ENCODE measurements at regions not wholly inside any gene's neighbourhood (a gene's known extent, or its start where the extent isn't known, plus 50 kb on each side); places are given as distances from the start of the nearest gene placed in this dataset.

DNA sequence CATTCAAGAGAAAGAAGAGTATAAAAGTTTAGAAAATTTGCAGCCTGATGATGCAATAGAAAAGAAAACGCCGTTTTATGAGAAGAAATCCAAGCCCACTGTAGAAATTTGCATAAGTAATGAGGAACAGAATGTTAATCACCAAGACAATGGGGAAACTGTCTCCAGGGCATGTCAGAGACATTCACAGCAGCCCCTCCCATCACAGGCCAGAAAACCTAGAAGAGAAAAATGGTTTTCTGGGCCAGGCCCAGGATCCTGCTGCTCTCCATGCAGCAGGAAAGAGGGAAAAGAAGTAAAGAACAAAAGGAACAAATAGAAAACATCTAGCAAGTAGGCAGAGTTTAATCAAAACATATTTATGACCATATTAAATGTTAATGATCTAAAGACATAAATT, 119.0 kb downstream of the ANKRD50 start:
- TF ChIP-seq, protein P1, sequence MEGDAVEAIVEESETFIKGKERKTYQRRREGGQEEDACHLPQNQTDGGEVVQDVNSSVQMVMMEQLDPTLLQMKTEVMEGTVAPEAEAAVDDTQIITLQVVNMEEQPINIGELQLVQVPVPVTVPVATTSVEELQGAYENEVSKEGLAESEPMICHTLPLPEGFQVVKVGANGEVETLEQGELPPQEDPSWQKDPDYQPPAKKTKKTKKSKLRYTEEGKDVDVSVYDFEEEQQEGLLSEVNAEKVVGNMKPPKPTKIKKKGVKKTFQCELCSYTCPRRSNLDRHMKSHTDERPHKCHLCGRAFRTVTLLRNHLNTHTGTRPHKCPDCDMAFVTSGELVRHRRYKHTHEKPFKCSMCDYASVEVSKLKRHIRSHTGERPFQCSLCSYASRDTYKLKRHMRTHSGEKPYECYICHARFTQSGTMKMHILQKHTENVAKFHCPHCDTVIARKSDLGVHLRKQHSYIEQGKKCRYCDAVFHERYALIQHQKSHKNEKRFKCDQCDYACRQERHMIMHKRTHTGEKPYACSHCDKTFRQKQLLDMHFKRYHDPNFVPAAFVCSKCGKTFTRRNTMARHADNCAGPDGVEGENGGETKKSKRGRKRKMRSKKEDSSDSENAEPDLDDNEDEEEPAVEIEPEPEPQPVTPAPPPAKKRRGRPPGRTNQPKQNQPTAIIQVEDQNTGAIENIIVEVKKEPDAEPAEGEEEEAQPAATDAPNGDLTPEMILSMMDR (IDR thresholded peaks at IDR 0.05): no peak
- H3K27ac ChIP-seq: no peak overlapping the region
- no peak for DNase-seq
- H3K36me3 ChIP-seq: no peaks in the 10 kb centered on the region
- H3K4me3 ChIP-seq: no peak overlapping the region
- ATAC-seq: no peak
- H3K9me3 ChIP-seq: no peaks in the 10 kb centered on the region
- no peaks in the 10 kb centered on the region for H3K27me3 ChIP-seq
- intact Hi-C loops (cut with DNase I): no loop called here
- H3K4me1 ChIP-seq: no peaks in the 10 kb centered on the region

DNA sequence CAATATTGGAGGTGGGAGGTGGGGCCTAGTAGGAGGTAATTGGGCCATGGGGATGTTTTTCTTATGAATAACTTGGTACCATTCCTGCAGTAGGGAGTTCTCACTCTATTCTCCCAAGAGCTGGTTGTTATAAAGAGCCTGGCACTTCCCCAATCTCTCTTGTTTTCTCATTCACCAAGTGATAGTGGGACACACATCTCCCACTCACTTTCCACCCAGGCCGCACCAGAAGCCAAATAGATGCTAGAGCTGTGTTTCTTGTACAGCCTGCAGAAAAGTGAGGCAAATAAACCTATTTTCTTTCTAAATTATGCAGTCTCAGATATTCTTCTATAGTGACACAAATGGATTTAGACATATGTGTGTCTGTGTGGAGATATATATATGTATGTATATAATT, 117.6 kb downstream of the ANKRD50 start:
- intact Hi-C loops (cut with DNase I): no loop called here
- Histone ChIP-seq H3K27ac (no peak overlapping the region), H3K9me3 (no peaks in the 10 kb centered on the region), H3K4me1 (no peaks in the 10 kb centered on the region), H3K4me3 (no peak overlapping the region), H3K27me3 (no peaks in the 10 kb centered on the region), H3K36me3 (no peaks in the 10 kb centered on the region)
- TF ChIP-seq, protein P1 (IDR thresholded peaks at IDR 0.05): no peak
- DNase-seq (no peak), ATAC-seq (no peak)

DNA sequence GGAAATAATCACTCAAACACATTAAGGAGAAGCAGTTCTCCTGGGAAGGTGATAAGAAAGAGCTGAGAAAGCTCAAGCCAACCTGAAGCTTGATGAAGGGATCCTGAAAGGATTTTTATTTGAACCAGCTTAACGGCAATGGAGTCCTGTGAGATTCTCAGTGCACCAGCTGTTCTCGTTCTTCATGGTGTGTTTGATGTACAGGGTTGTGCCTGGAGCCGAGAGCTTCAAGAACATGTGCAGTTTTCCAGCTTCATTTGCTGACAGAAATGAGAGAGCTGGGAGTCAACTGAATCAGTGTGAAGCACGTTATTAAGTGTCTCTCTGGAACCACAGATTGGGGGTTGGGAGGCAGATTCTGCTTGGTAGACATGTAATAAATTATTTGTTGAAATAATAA, 115.7 kb downstream of the ANKRD50 start:
- TF ChIP-seq, protein P1 (IDR thresholded peaks at IDR 0.05): no peak
- intact Hi-C loops (cut with DNase I): no loop called here
- Histone ChIP-seq H3K27ac (no peak overlapping the region), H3K27me3 (no peaks in the 10 kb centered on the region), H3K9me3 (no peaks in the 10 kb centered on the region), H3K36me3 (no peaks in the 10 kb centered on the region), H3K4me1 (no peaks in the 10 kb centered on the region), H3K4me3 (no peak overlapping the region)
- no peak for DNase-seq
- ATAC-seq: no peak

DNA sequence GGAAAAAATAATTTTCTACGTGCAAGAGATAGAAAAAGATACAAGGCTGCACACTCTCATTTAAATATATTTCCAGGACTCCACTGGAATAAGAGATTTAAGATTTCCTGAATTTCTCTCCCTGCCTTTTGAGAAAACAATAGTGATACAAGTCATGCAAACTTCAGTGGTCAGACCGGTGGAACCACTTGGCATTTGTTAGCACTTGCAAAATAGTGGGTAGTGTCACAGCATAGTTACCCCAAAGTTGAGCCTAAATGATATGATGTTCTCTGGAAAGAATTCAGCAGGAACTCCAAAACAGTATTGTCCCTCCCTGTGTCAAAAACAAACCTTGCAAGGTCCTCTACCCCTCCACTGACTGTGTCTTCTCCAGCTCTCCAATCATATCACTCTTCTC, 102.3 kb downstream of the ANKRD50 start:
- intact Hi-C loops (cut with DNase I): no loop called here
- H3K27ac ChIP-seq: no peak overlapping the region
- peak; percentile 44 for ATAC-seq
- H3K27me3 ChIP-seq: no peaks in the 10 kb centered on the region
- H3K36me3 ChIP-seq: no peaks in the 10 kb centered on the region
- no peak overlapping the region for H3K4me3 ChIP-seq
- DNase-seq: no peak
- no peaks in the 10 kb centered on the region for H3K4me1 ChIP-seq
- H3K9me3 ChIP-seq: no peaks in the 10 kb centered on the region
- TF ChIP-seq, protein P1 (IDR thresholded peaks at IDR 0.05): no peak
